ENCODE measurements at regions not wholly inside any gene's neighbourhood (a gene's known extent, or its start where the extent isn't known, plus 50 kb on each side); places are given as distances from the start of the nearest gene placed in this dataset.

DNA sequence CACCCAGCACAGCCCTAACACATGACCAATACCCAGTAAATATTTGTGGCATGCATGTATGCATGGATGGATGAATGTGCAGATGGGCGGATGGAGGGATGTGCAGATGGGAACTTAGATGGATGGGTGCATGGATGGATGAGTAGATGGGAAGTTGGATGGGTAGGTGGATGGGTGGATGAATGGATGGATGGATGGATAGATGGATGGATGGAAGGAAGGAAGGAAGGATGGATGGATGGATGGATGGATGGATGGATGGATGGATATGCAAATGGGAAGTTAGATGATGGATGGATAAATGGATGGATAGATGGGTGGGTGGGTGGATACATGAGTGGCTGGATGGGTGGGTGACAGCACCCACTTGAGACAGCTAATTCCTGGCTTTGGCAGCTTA is 193.2 kb upstream of the TNRC6C start:
- H3K27ac ChIP-seq: no peak overlapping the region
- peaks cover 15% of the 10 kb centered on the region for H3K27me3 ChIP-seq
- intact Hi-C loops (cut with DNase I; ENCODE audit: low total_unique reads) (no loop called here), in situ Hi-C loops (cut with MboI; ENCODE audit: low pct_ligation_motif_present in 1 of 4, low pct_unique_long_range_greater_than_20kb in 1 of 4, low sequenced_read_pairs in 3 of 4) (loop anchor here in 1 of 4 donors (10.0 kb wide), 1 partner anchor 250 kb away; no protein-coding TSS in a partner anchor)
- H3K4me1 ChIP-seq: no peaks in the 10 kb centered on the region
- TF ChIP-seq, protein P1, sequence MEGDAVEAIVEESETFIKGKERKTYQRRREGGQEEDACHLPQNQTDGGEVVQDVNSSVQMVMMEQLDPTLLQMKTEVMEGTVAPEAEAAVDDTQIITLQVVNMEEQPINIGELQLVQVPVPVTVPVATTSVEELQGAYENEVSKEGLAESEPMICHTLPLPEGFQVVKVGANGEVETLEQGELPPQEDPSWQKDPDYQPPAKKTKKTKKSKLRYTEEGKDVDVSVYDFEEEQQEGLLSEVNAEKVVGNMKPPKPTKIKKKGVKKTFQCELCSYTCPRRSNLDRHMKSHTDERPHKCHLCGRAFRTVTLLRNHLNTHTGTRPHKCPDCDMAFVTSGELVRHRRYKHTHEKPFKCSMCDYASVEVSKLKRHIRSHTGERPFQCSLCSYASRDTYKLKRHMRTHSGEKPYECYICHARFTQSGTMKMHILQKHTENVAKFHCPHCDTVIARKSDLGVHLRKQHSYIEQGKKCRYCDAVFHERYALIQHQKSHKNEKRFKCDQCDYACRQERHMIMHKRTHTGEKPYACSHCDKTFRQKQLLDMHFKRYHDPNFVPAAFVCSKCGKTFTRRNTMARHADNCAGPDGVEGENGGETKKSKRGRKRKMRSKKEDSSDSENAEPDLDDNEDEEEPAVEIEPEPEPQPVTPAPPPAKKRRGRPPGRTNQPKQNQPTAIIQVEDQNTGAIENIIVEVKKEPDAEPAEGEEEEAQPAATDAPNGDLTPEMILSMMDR (IDR thresholded peaks at IDR 0.05): no peak
- no peak for TF ChIP-seq POLR2AphosphoS5 (IDR thresholded peaks at IDR 0.05)
- no peak overlapping the region for H3K4me3 ChIP-seq
- no peaks in the 10 kb centered on the region for H3K36me3 ChIP-seq
- 92 to 100% methylated on average over 1 of the region's 1 CpG for WGBS, 2 donors (ENCODE audit: low coverage in 1 of 2)
- no peak for DNase-seq
- H3K9me3 ChIP-seq: no peaks in the 10 kb centered on the region

DNA sequence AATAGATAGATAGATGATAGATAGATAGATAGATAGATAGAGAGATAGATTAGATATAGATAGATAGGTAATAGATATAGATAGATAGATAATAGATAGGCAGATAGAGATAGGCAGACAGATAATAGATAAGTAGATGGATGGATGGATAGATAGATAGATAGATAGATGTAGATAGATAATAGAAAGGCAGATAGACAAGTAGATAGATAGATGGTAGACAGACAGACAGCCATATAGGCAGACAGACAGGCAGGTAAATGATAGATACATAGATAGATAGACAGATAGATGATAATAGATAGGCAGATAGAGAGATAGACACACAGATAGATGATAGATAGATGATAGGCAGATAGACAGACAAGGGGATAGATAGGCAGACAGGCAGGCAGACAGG is 191.4 kb upstream of the TNRC6C start:
- Histone ChIP-seq H3K9me3 (no peaks in the 10 kb centered on the region), H3K27me3 (peaks cover 13% of the 10 kb centered on the region), H3K27ac (no peak overlapping the region), H3K4me1 (peaks cover 0 to under 1% (median 0%) of the 10 kb centered on the region in 4 donors), H3K36me3 (no peaks in the 10 kb centered on the region), H3K4me3 (no peak overlapping the region)
- in situ Hi-C loops (cut with MboI; ENCODE audit: low pct_ligation_motif_present in 1 of 4, low pct_unique_long_range_greater_than_20kb in 1 of 4, low sequenced_read_pairs in 3 of 4): loop anchor here in 1 of 4 donors (10.0 kb wide), 1 partner anchor 248 kb away; no protein-coding TSS in a partner anchor
- no peak for DNase-seq
- intact Hi-C loops (cut with DNase I; ENCODE audit: low total_unique reads): no loop called here
- TF ChIP-seq, protein P1 (IDR thresholded peaks at IDR 0.05): no peak
- TF ChIP-seq POLR2A (IDR thresholded peaks at IDR 0.05) (no peak), POLR2AphosphoS5 (IDR thresholded peaks at IDR 0.05) (no peak), EP300 (IDR thresholded peaks at IDR 0.05; ENCODE audit: low read depth) (no peak)

DNA sequence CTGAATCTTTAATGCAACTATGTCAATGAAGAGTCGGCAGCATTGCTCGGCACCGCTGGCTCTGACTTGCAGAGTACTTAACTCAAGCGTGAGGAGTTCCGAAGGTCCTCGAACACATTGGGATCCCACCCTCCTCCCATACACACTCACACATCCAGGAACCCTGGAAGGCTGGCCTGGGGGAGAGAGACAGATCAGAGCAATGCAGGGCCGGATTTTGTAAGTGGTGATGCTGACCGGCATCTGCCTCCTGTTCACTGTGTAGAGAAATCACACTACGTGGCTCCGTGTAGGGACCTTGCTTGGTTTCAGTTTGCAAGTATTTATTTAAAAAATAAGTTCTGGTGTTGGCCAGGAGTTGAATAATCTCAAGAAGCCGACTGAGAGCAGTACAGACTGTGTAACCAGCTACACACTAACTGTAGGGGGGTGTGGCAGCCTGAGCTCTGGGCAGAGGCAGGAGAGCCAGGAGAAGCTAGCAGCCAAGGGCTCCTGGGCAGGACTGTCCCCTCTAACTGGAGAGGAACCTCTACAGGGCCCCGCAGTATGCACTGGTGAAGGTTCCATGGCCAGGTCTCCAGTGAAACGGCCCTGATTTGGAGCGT is 190.2 kb upstream of the TNRC6C start:
- TF ChIP-seq, protein P1 (IDR thresholded peaks at IDR 0.05): no peak
- no peak for TF ChIP-seq POLR2AphosphoS5 (IDR thresholded peaks at IDR 0.05)
- TF ChIP-seq EP300 (IDR thresholded peaks at IDR 0.05; ENCODE audit: low read depth): no peak
- no peak for TF ChIP-seq POLR2A (IDR thresholded peaks at IDR 0.05)
- in situ Hi-C loops (cut with MboI; ENCODE audit: low pct_ligation_motif_present in 1 of 4, low pct_unique_long_range_greater_than_20kb in 1 of 4, low sequenced_read_pairs in 3 of 4): loop anchor here in 1 of 4 donors (10.0 kb wide), 1 partner anchor 246 kb away; no protein-coding TSS in a partner anchor
- Histone ChIP-seq H3K36me3 (no peaks in the 10 kb centered on the region), H3K4me1 (peaks cover 0 to 7% (median 0%) of the 10 kb centered on the region in 4 donors), H3K27me3 (peaks cover 6% of the 10 kb centered on the region), H3K9me3 (no peaks in the 10 kb centered on the region), H3K27ac (no peak overlapping the region), H3K4me3 (no peak overlapping the region)
- WGBS, 2 donors (ENCODE audit: low coverage in 1 of 2): 43% methylated on average over 14 of the region's 14 CpGs; no CpG with 5 or more reads in 1 of the 2 donors
- intact Hi-C loops (cut with DNase I; ENCODE audit: low total_unique reads): no loop called here
- DNase-seq: no peak

DNA sequence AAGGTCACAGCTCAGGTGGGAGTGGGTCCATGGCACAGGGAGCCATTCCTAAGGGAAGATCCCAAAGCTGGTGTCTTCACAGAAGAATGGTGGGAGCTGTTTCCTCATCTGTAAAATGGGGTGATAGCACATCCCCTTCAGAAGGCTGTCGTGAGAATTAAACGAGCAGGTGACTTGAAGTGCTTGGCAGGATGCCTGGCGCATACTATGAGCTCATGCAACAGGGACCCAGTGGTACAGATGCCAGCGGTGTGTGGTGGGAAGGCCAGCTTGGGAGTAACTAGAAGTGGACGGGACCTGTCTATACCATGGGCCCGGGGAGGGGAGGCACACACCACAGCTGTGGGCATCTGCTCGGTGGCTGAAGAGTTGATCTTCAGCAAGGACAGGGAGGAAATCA is 189.3 kb upstream of the TNRC6C start:
- TF ChIP-seq, protein P1 (IDR thresholded peaks at IDR 0.05): no peak
- TF ChIP-seq POLR2AphosphoS5 (IDR thresholded peaks at IDR 0.05): no peak
- TF ChIP-seq EP300 (IDR thresholded peaks at IDR 0.05; ENCODE audit: low read depth): no peak
- no peak for TF ChIP-seq POLR2A (IDR thresholded peaks at IDR 0.05)
- H3K4me1 ChIP-seq: peaks cover 0 to 7% (median 0%) of the 10 kb centered on the region in 4 donors
- no peak overlapping the region for H3K4me3 ChIP-seq
- H3K27ac ChIP-seq: no peak overlapping the region
- intact Hi-C loops (cut with DNase I; ENCODE audit: low total_unique reads) (no loop called here), in situ Hi-C loops (cut with MboI; ENCODE audit: low pct_ligation_motif_present in 1 of 4, low pct_unique_long_range_greater_than_20kb in 1 of 4, low sequenced_read_pairs in 3 of 4) (loop anchor here in 1 of 4 donors (10.0 kb wide), 1 partner anchor 246 kb away; no protein-coding TSS in a partner anchor)
- no peaks in the 10 kb centered on the region for H3K9me3 ChIP-seq
- whole genome bisulfite sequencing, 2 donors (ENCODE audit: low coverage in 1 of 2): 56 to 80% methylated on average over 2 to 7 of the region's 7 CpGs
- no peaks in the 10 kb centered on the region for H3K36me3 ChIP-seq
- no peak for DNase-seq
- H3K27me3 ChIP-seq: peaks cover 6% of the 10 kb centered on the region

All from transverse colon (tissue), 4 donors.